Astrocyte of the cerebellum (primary cell): ENCODE measurements at regions not wholly inside any gene's neighbourhood (a gene's known extent, or its start where the extent isn't known, plus 50 kb on each side); places are given as distances from the start of the nearest gene placed in this dataset.

Experiments
- DNase-seq: peaks from one replicate; pipeline ENCODE4 v3.0.0-alpha.2; 2011; ENCODE audit warnings: low read depth
- H3K4me3 ChIP-seq: 2 replicates; pipeline ENCODE4 v1.5.1; 2011; ENCODE audit warnings: mild to moderate bottlenecking, low read depth, low read length, moderate library complexity
- CTCF ChIP-seq: IDR thresholded peaks from 2 replicates; pipeline ENCODE4 v1.5.1; 2012; ENCODE audit warnings: low read length, low read depth, moderate library complexity, mild to moderate bottlenecking; ENCODE audit errors: missing control alignments
- in situ Hi-C: cut with HindIII; loops from 2 replicates; pipeline ENCODE4 v1.10.0; 2017; ENCODE audit warnings: low sequenced_read_pairs

GRCh38 chr6:122347280-122347679, 52.2 kb upstream of the HSF2 start:
- TF ChIP-seq CTCF = no peak
- H3K4me3 ChIP-seq = no peak overlapping the region
- no peak for DNase-seq
- in situ Hi-C loops = no loop called here

- in situ Hi-C loops = no loop called here
- no peak for TF ChIP-seq CTCF
- DNase-seq = no peak
- H3K4me3 ChIP-seq = no peak overlapping the region
Measured at GRCh38 chr6:122347751-122348150, 51.7 kb upstream of the HSF2 start.
